ENCODE measurements at regions not wholly inside any gene's neighbourhood (a gene's known extent, or its start where the extent isn't known, plus 50 kb on each side); places are given as distances from the start of the nearest gene placed in this dataset.

GRCh38 chr12:115094163-115094816, 410.3 kb upstream of the TBX3 start:
- H3K36me3 ChIP-seq, result no peaks in the 10 kb centered on the region
- no peaks in the 10 kb centered on the region for H3K9me3 ChIP-seq (ENCODE audit: severe bottlenecking)
- H3K27me3 ChIP-seq (ENCODE audit: insufficient read depth, low read depth, severe bottlenecking), result no peaks in the 10 kb centered on the region
- TF ChIP-seq CTCF (IDR thresholded peaks at IDR 0.05; ENCODE audit: low read depth, low read length), result no peak
- no peak overlapping the region for H3K27ac ChIP-seq
- no peak overlapping the region for H3K4me3 ChIP-seq (ENCODE audit: low read depth, low read length)
- no peak for DNase-seq

- no peak for DNase-seq
- no peak overlapping the region for H3K4me3 ChIP-seq (ENCODE audit: low read depth, low read length)
- no peaks in the 10 kb centered on the region for H3K27me3 ChIP-seq (ENCODE audit: insufficient read depth, low read depth, severe bottlenecking)
- H3K36me3 ChIP-seq, result no peaks in the 10 kb centered on the region
- H3K27ac ChIP-seq, result no peak overlapping the region
- no peak for TF ChIP-seq CTCF (IDR thresholded peaks at IDR 0.05; ENCODE audit: low read depth, low read length)
- no peaks in the 10 kb centered on the region for H3K9me3 ChIP-seq (ENCODE audit: severe bottlenecking)
Observed at GRCh38 chr12:115093261-115093660, 409.3 kb upstream of the TBX3 start.

GRCh38 chr12:115090783-115091182, 406.8 kb upstream of the TBX3 start:
- no peaks in the 10 kb centered on the region for H3K9me3 ChIP-seq (ENCODE audit: severe bottlenecking)

GRCh38 chr12:115088995-115089841, 405.2 kb upstream of the TBX3 start:
- no peak for DNase-seq
- Histone ChIP-seq H3K27me3 (ENCODE audit: insufficient read depth, low read depth, severe bottlenecking) (peaks cover 3% of the 10 kb centered on the region), H3K9me3 (ENCODE audit: severe bottlenecking) (no peaks in the 10 kb centered on the region), H3K4me3 (ENCODE audit: low read depth, low read length) (no peak overlapping the region), H3K36me3 (no peaks in the 10 kb centered on the region), H3K27ac (no peak overlapping the region)
- TF ChIP-seq CTCF (IDR thresholded peaks at IDR 0.05; ENCODE audit: low read depth, low read length), result no peak

More at GRCh38 chr12:115090783-115091182, 406.8 kb upstream of the TBX3 start:
- Histone ChIP-seq H3K27ac (no peak overlapping the region), H3K4me3 (ENCODE audit: low read depth, low read length) (no peak overlapping the region), H3K27me3 (ENCODE audit: insufficient read depth, low read depth, severe bottlenecking) (peaks cover under 1% of the 10 kb centered on the region), H3K36me3 (no peaks in the 10 kb centered on the region)
- no peak for DNase-seq
- no peak for TF ChIP-seq CTCF (IDR thresholded peaks at IDR 0.05; ENCODE audit: low read depth, low read length)

- Histone ChIP-seq H3K27ac (no peak overlapping the region), H3K36me3 (no peaks in the 10 kb centered on the region), H3K4me3 (ENCODE audit: low read depth, low read length) (no peak overlapping the region), H3K27me3 (ENCODE audit: insufficient read depth, low read depth, severe bottlenecking) (peaks cover 3% of the 10 kb centered on the region), H3K9me3 (ENCODE audit: severe bottlenecking) (no peaks in the 10 kb centered on the region)
- no peak for DNase-seq
- no peak for TF ChIP-seq CTCF (IDR thresholded peaks at IDR 0.05; ENCODE audit: low read depth, low read length)
Observed at GRCh38 chr12:115088328-115088994, 404.5 kb upstream of the TBX3 start.

Data from WERI-Rb-1 (cell line).